ENCODE measurements at regions not wholly inside any gene's neighbourhood (a gene's known extent, or its start where the extent isn't known, plus 50 kb on each side); places are given as distances from the start of the nearest gene placed in this dataset.
A peak's percentile ranks its signal among the peaks of the same experiment; 100 is the strongest.

DNA sequence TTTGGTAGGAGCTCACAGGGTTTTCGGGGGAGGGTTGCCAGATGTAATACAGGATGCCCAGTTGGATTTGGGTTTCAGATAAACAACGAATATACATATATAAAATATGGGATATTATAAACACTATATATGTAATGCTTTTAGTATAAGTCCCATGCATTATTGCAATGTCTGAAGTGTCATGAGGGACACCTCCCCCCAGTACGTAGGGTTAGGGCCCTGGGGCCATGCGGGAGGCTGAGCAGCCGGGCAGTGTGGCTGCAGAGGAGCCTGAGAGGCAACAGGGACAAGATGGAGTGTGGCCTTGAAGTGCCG, 148.9 kb downstream of the SMAD6 start (continued):
- TF ChIP-seq, protein P1, sequence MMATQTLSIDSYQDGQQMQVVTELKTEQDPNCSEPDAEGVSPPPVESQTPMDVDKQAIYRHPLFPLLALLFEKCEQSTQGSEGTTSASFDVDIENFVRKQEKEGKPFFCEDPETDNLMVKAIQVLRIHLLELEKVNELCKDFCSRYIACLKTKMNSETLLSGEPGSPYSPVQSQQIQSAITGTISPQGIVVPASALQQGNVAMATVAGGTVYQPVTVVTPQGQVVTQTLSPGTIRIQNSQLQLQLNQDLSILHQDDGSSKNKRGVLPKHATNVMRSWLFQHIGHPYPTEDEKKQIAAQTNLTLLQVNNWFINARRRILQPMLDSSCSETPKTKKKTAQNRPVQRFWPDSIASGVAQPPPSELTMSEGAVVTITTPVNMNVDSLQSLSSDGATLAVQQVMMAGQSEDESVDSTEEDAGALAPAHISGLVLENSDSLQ (IDR thresholded peaks at IDR 0.05): no peak

DNA sequence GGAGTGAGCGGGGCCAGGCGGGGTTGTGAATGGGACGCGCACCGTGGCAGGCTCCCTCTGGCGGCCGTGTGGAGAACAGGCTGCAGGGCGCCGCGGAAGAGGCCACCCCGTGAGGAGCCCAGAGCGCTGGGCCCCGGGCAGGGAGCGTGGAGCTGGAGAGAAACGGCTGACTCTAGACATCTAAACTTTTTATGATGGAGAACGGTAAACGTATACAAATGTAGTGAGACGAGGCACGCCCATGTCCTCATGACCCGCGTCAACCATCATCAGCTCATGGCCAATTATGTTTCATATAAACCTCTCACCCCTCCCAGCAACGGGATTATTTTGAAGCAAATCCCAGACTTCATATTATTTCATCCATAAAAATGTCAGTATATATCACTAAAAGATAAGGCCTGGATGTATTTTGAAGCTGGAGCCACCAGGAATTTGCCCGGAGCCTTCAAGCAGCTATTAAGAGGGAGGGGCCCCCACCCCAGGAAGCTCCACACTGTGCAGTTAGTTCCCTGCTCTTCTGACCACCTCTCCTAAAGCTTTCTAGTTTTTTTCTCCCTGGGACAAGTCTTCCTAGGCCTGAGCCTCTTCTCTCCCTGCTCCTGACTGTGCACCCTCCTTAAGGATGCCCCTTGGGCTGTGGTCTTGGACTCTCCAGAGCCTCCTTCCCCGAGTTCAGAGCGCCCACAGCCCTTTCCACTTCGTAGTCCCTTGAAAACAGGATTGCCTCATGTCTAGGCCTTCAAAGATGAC, 149.5 kb downstream of the SMAD6 start:
- H3K4me3 ChIP-seq: no peak overlapping the region
- in situ Hi-C loops (cut with MboI): no loop called here
- H4K20me1 ChIP-seq (ENCODE audit: control insufficient read depth, insufficient read depth): no peaks in the 10 kb centered on the region
- FAIRE-seq: peak; percentile 92
- H3K4me2 ChIP-seq (ENCODE audit: control insufficient read depth, insufficient read depth): no peak overlapping the region
- no peak overlapping the region for H2AFZ ChIP-seq (ENCODE audit: control insufficient read depth, low read depth, low read length)
- no peak overlapping the region for H3K27ac ChIP-seq (ENCODE audit: control insufficient read depth, insufficient read depth)
- POLR2A ChIA-PET: no interaction called here
- CTCF ChIA-PET: interaction anchor here (0.7 to 3.8 kb wide), 53 partner anchors 10 to 316 kb away, joined by 3 to 37 read pairs (median 5); no protein-coding TSS in a partner anchor
- H3K79me2 ChIP-seq (ENCODE audit: control insufficient read depth, insufficient read depth, low read length): no peaks in the 10 kb centered on the region
- peak; percentile 99 for ATAC-seq
- H3K9ac ChIP-seq (ENCODE audit: control insufficient read depth, insufficient read depth, low read length): no peak overlapping the region
- RAD21 ChIA-PET (ENCODE audit: unreplicated experiment): interaction anchor here (0.8 to 2.9 kb wide), 11 partner anchors 14 to 254 kb away, joined by 3 to 20 read pairs (median 3); no protein-coding TSS in a partner anchor
- H3K9me3 ChIP-seq (replicated peaks; ENCODE audit: control insufficient read depth, insufficient read depth, low read length): no peaks in the 10 kb centered on the region
- 14% methylated on average over 26 of the region's 26 CpGs for whole genome bisulfite sequencing (ENCODE audit: insufficient coverage, insufficient replicate concordance, low lambda C conversion rate, missing lambda C conversion rate)
- SMC1A ChIA-PET (ENCODE audit: uncharacterized antibody, unreplicated experiment): interaction anchor here (0.8 to 3.3 kb wide), 13 partner anchors 8 to 248 kb away, joined by 3 to 14 read pairs (median 5); no protein-coding TSS in a partner anchor
- no peaks in the 10 kb centered on the region for H3K27me3 ChIP-seq (replicated peaks in 1 of 2; ENCODE audit: control insufficient read depth in 2 of 2, insufficient read depth in 2 of 2, low read length in 1 of 2)
- intact Hi-C loops (cut with micrococcal nuclease; ENCODE audit: unreplicated experiment): loop anchor here (1.0 to 10.0 kb wide), 4 partner anchors 77 to 248 kb away; no protein-coding TSS in a partner anchor
- DNase-seq (ENCODE audit: low read depth, low spot score): no peak
- BruUV-seq (replicated peaks): no TSS peak
- no peaks in the 10 kb centered on the region for H3K36me3 ChIP-seq (ENCODE audit: control insufficient read depth in 2 of 2, insufficient read depth in 2 of 2, low read length in 1 of 2)
- H3K4me1 ChIP-seq (ENCODE audit: control insufficient read depth, insufficient read depth, low read length): no peaks in the 10 kb centered on the region
- TF ChIP-seq ZNF274 (IDR thresholded peaks at IDR 0.05; ENCODE audit: insufficient read depth, insufficient read length) (no peak), YY1 (IDR thresholded peaks at IDR 0.05; ENCODE audit: low read depth, low read length) (peak; percentile 80), EGR1 (IDR thresholded peaks at IDR 0.05; ENCODE audit: borderline replicate concordance in 1 of 2, low read depth in 2 of 2, low read length in 2 of 2) (no peak), POU2F2 (IDR thresholded peaks at IDR 0.05; ENCODE audit: borderline replicate concordance, low read depth, low read length) (no peak), YBX1 (IDR thresholded peaks at IDR 0.05) (no peak), NFXL1 (IDR thresholded peaks at IDR 0.05; ENCODE audit: borderline replicate concordance) (no peak), ZSCAN29 (IDR thresholded peaks at IDR 0.05) (no peak), SMARCA5 (IDR thresholded peaks at IDR 0.05) (0 out of 2 replicates have a peak, but pooled peaks have one; percentile 24), RBBP5 (conservative IDR thresholded peaks at IDR 0.05) (no peak), ZBED1 (IDR thresholded peaks at IDR 0.05; ENCODE audit: borderline replicate concordance) (no peak), TCF7 (IDR thresholded peaks at IDR 0.05; ENCODE audit: borderline replicate concordance) (no peak)
- TF ChIP-seq, protein P2, sequence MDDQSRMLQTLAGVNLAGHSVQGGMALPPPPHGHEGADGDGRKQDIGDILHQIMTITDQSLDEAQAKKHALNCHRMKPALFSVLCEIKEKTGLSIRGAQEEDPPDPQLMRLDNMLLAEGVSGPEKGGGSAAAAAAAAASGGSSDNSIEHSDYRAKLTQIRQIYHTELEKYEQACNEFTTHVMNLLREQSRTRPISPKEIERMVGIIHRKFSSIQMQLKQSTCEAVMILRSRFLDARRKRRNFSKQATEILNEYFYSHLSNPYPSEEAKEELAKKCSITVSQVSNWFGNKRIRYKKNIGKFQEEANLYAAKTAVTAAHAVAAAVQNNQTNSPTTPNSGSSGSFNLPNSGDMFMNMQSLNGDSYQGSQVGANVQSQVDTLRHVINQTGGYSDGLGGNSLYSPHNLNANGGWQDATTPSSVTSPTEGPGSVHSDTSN (IDR thresholded peaks at IDR 0.05; ENCODE audit: insufficient replicate concordance, low read depth, low read length): no peak
- TF ChIP-seq, protein P3, sequence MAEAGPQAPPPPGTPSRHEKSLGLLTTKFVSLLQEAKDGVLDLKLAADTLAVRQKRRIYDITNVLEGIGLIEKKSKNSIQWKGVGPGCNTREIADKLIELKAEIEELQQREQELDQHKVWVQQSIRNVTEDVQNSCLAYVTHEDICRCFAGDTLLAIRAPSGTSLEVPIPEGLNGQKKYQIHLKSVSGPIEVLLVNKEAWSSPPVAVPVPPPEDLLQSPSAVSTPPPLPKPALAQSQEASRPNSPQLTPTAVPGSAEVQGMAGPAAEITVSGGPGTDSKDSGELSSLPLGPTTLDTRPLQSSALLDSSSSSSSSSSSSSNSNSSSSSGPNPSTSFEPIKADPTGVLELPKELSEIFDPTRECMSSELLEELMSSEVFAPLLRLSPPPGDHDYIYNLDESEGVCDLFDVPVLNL (IDR thresholded peaks at IDR 0.05; ENCODE audit: low read depth, low read length): no peak
- TF ChIP-seq, protein P4, sequence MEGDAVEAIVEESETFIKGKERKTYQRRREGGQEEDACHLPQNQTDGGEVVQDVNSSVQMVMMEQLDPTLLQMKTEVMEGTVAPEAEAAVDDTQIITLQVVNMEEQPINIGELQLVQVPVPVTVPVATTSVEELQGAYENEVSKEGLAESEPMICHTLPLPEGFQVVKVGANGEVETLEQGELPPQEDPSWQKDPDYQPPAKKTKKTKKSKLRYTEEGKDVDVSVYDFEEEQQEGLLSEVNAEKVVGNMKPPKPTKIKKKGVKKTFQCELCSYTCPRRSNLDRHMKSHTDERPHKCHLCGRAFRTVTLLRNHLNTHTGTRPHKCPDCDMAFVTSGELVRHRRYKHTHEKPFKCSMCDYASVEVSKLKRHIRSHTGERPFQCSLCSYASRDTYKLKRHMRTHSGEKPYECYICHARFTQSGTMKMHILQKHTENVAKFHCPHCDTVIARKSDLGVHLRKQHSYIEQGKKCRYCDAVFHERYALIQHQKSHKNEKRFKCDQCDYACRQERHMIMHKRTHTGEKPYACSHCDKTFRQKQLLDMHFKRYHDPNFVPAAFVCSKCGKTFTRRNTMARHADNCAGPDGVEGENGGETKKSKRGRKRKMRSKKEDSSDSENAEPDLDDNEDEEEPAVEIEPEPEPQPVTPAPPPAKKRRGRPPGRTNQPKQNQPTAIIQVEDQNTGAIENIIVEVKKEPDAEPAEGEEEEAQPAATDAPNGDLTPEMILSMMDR (IDR thresholded peaks at IDR 0.05 in 2 of 3, conservative IDR thresholded peaks at IDR 0.05 in 1 of 3; ENCODE audit: control insufficient read depth in 2 of 3, extremely low read depth in 1 of 3, insufficient read depth in 1 of 3, low read depth in 3 of 3, low read length in 3 of 3): peak; percentile 85 to 98 (median 90)
- TF ChIP-seq, protein P5, sequence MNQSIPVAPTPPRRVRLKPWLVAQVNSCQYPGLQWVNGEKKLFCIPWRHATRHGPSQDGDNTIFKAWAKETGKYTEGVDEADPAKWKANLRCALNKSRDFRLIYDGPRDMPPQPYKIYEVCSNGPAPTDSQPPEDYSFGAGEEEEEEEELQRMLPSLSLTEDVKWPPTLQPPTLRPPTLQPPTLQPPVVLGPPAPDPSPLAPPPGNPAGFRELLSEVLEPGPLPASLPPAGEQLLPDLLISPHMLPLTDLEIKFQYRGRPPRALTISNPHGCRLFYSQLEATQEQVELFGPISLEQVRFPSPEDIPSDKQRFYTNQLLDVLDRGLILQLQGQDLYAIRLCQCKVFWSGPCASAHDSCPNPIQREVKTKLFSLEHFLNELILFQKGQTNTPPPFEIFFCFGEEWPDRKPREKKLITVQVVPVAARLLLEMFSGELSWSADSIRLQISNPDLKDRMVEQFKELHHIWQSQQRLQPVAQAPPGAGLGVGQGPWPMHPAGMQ (IDR thresholded peaks at IDR 0.05; ENCODE audit: borderline replicate concordance): no peak
